PC-3 (cell line): ENCODE measurements at regions not wholly inside any gene's neighbourhood (a gene's known extent, or its start where the extent isn't known, plus 50 kb on each side); places are given as distances from the start of the nearest gene placed in this dataset.

Source experiments
- ATAC-seq: fragments of 200-7000 bp; cut with Tn5 transposase; 2 replicates; pipeline ENCODE4 v1.9.1; 2020; ENCODE audit warnings: mild to moderate bottlenecking, moderate library complexity
- BruUV-seq: library from RNA; stranded (reverse); fragments of 400-500 nt; replicated peaks from 2 replicates; lab custom pipeline; 2021; lab: Mats Ljungman, UMichigan
- CTCF ChIA-PET: fragments of 300-600 bp; sonication (Branson Sonifier 250); formaldehyde crosslinking; loops from one replicate; lab custom pipeline; 2022; ENCODE audit warnings: antibody characterized with exemption; lab: Charles Lee
- POLR2A ChIA-PET: fragments of 300-600 bp; sonication (Branson Sonifier 250); formaldehyde crosslinking; loops from one replicate; lab custom pipeline; 2022; ENCODE audit warnings: antibody characterized with exemption; ENCODE audit not compliant: unreplicated experiment; lab: Charles Lee
- DNase-seq: peaks from one replicate; pipeline ENCODE4 v3.0.0-alpha.2; 2015
- H2AFZ ChIP-seq: fragments of 300-600 bp; sonication (generic); 2 replicates; pipeline ENCODE4 v1.6.0; 2016; ENCODE audit warnings: antibody characterized with exemption, low read length
- H3F3A ChIP-seq: fragments of 300-600 bp; sonication (generic); one replicate; pipeline ENCODE4 v1.6.0; 2017; ENCODE audit warnings: antibody characterized with exemption, low read length, control low read depth, mild to moderate bottlenecking; ENCODE audit not compliant: unreplicated experiment
- H3K27ac ChIP-seq: fragments of 300-600 bp; sonication (generic); 2 replicates; pipeline ENCODE4 v1.5.1; 2016; ENCODE audit warnings: mild to moderate bottlenecking, low read length
- H3K27me3 ChIP-seq: fragments of 300-600 bp; sonication (generic); 2 replicates; pipeline ENCODE4 v1.6.1; 2016; ENCODE audit warnings: low read length, mixed read lengths
- H3K36me3 ChIP-seq: fragments of 300-600 bp; sonication (generic); 2 replicates; pipeline ENCODE4 v1.6.1; 2016; ENCODE audit warnings: low read depth, mixed run types, low read length, mixed read lengths
- H3K4me1 ChIP-seq: fragments of 300-600 bp; sonication (generic); 2 replicates; pipeline ENCODE4 v1.5.1; 2016; ENCODE audit warnings: low read length; ENCODE audit not compliant: insufficient read depth
- H3K4me2 ChIP-seq: fragments of 300-600 bp; sonication (generic); 2 replicates; pipeline ENCODE4 v1.6.0; 2016; ENCODE audit warnings: low read length
- H3K4me3 ChIP-seq: fragments of 300-600 bp; sonication (generic); 2 replicates; pipeline ENCODE4 v1.5.1; 2016; ENCODE audit warnings: mild to moderate bottlenecking, low read length, mixed read lengths
- H3K79me2 ChIP-seq: fragments of 300-600 bp; sonication (generic); 2 replicates; pipeline ENCODE4 v1.6.1; 2017; ENCODE audit warnings: low read length, mixed read lengths
- H3K9ac ChIP-seq: fragments of 300-600 bp; sonication (generic); 2 replicates; pipeline ENCODE4 v1.6.0; 2016; ENCODE audit warnings: mild to moderate bottlenecking, low read length
- H3K9me2 ChIP-seq: fragments of 300-600 bp; sonication (generic); replicated peaks from 2 replicates; pipeline ENCODE4 v1.6.1; 2016; ENCODE audit warnings: mixed run types, low read length, mixed read lengths
- H3K9me3 ChIP-seq: fragments of 300-600 bp; sonication (generic); 2 replicates; pipeline ENCODE4 v1.6.1; 2016; ENCODE audit warnings: low read length, mixed read lengths
- H4K20me1 ChIP-seq: fragments of 300-600 bp; sonication (generic); 2 replicates; pipeline ENCODE4 v1.6.1; 2016; ENCODE audit warnings: low read length, mixed read lengths
- EZH2 ChIP-seq: fragments of 300-600 bp; sonication (generic); IDR thresholded peaks from one replicate; pipeline ENCODE4 v1.6.1; 2017; ENCODE audit warnings: antibody characterized with exemption, mild to moderate bottlenecking, low read length; ENCODE audit not compliant: unreplicated experiment
- EZH2phosphoT487 ChIP-seq: fragments of 300-600 bp; sonication (generic); IDR thresholded peaks from 2 replicates; pipeline ENCODE4 v1.6.1; 2018; ENCODE audit warnings: mild to moderate bottlenecking, antibody characterized with exemption, low read length, borderline replicate concordance
- intact Hi-C: fragments of 100-400 bp; cut with micrococcal nuclease; formaldehyde crosslinking; loops from 2 replicates; pipeline ENCODE4 v1.9.0; 2023
- TF ChIP-seq, protein P1 (sequence below): fragments of 300-600 bp; sonication (generic); conservative IDR thresholded peaks from 2 replicates; pipeline ENCODE4 v1.5.1; 2017; ENCODE audit warnings: antibody characterized with exemption, low read depth, mild to moderate bottlenecking, low read length

DNA sequence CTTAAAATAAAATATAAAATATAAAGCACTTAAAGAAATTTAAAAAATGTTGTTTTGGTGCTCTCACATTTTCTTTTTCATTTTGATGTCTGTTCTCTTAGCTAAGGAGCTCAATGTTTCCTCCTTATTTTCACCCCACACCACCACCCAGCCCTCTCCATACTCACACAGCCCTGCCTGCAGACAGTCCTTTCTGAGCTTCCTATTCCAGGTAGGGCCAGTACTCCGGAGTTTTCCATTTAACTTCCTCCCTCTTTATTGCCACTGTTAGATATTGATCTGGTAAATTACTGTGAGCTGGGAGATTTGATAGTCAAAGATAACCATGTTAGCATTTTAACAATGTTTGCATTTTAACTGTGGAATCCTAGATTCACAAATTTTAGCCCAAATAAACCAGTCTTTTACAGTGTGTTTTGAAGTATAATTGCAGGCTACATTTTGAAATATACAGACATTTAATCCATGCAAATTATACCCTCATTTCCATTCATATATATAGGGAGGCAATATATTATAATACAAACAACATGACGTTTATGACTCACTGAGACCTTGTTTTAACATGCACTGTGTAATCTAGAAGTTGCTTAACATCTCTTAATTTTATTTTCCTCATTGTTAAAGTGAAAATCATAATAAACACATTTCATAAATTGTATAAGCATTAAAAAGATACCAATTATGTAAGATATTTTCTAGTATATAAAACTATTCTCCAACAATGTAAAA, 927.1 kb downstream of the NR2F1-AS1 start:
- H3K4me2 ChIP-seq = no peak overlapping the region
- H3F3A ChIP-seq = no peaks in the 10 kb centered on the region
- H3K4me1 ChIP-seq = no peaks in the 10 kb centered on the region
- ChIA-PET POLR2A (no interaction called here), CTCF (no interaction called here)
- H3K79me2 ChIP-seq = no peaks in the 10 kb centered on the region
- no peaks in the 10 kb centered on the region for H4K20me1 ChIP-seq
- no peak overlapping the region for H3K9ac ChIP-seq
- H3K27ac ChIP-seq = no peak overlapping the region
- no peaks in the 10 kb centered on the region for H3K36me3 ChIP-seq
- no peak overlapping the region for H3K4me3 ChIP-seq
- intact Hi-C loops = no loop called here
- no peak for ATAC-seq
- TF ChIP-seq EZH2phosphoT487 = no peak
- TF ChIP-seq, protein P1, sequence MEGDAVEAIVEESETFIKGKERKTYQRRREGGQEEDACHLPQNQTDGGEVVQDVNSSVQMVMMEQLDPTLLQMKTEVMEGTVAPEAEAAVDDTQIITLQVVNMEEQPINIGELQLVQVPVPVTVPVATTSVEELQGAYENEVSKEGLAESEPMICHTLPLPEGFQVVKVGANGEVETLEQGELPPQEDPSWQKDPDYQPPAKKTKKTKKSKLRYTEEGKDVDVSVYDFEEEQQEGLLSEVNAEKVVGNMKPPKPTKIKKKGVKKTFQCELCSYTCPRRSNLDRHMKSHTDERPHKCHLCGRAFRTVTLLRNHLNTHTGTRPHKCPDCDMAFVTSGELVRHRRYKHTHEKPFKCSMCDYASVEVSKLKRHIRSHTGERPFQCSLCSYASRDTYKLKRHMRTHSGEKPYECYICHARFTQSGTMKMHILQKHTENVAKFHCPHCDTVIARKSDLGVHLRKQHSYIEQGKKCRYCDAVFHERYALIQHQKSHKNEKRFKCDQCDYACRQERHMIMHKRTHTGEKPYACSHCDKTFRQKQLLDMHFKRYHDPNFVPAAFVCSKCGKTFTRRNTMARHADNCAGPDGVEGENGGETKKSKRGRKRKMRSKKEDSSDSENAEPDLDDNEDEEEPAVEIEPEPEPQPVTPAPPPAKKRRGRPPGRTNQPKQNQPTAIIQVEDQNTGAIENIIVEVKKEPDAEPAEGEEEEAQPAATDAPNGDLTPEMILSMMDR = no peak
- no peak for TF ChIP-seq EZH2
- H3K27me3 ChIP-seq = no peaks in the 10 kb centered on the region
- BruUV-seq = no TSS peak
- no peaks in the 10 kb centered on the region for H3K9me2 ChIP-seq
- no peak for DNase-seq
- no peak overlapping the region for H2AFZ ChIP-seq
- H3K9me3 ChIP-seq = no peaks in the 10 kb centered on the region

DNA sequence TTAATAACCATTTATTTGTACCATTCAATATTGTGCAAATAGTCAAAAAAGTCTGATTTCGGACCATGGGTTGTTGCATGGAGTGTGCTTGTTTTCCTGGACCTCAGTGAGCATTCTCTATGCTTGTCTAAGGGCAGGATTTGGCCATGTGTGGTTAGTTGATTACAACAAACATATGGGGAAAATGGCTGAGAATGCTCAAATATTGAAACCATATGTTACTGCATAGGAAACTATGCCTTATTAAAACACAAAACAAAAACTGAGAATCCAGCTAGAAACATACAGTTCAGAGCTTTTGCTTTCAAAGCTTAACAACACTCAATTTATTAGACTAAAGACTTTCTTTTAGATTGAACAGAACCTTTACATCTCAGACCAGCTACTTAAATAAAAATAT, 928.3 kb downstream of the NR2F1-AS1 start:
- H2AFZ ChIP-seq = no peak overlapping the region
- intact Hi-C loops = no loop called here
- H3K27me3 ChIP-seq = no peaks in the 10 kb centered on the region
- no TSS peak for BruUV-seq
- H3K4me1 ChIP-seq = no peaks in the 10 kb centered on the region
- no peak for ATAC-seq
- CTCF ChIA-PET = no interaction called here
- DNase-seq = no peak
- no peaks in the 10 kb centered on the region for H4K20me1 ChIP-seq
- H3K9ac ChIP-seq = no peak overlapping the region
- no peaks in the 10 kb centered on the region for H3K9me2 ChIP-seq
- no peak overlapping the region for H3K27ac ChIP-seq
- POLR2A ChIA-PET = no interaction called here
- no peak for TF ChIP-seq EZH2
- TF ChIP-seq, protein P1 = no peak
- TF ChIP-seq EZH2phosphoT487 = no peak
- H3K4me2 ChIP-seq = no peak overlapping the region
- H3F3A ChIP-seq = no peaks in the 10 kb centered on the region
- H3K79me2 ChIP-seq = no peaks in the 10 kb centered on the region
- no peaks in the 10 kb centered on the region for H3K9me3 ChIP-seq
- H3K36me3 ChIP-seq = no peaks in the 10 kb centered on the region
- no peak overlapping the region for H3K4me3 ChIP-seq

DNA sequence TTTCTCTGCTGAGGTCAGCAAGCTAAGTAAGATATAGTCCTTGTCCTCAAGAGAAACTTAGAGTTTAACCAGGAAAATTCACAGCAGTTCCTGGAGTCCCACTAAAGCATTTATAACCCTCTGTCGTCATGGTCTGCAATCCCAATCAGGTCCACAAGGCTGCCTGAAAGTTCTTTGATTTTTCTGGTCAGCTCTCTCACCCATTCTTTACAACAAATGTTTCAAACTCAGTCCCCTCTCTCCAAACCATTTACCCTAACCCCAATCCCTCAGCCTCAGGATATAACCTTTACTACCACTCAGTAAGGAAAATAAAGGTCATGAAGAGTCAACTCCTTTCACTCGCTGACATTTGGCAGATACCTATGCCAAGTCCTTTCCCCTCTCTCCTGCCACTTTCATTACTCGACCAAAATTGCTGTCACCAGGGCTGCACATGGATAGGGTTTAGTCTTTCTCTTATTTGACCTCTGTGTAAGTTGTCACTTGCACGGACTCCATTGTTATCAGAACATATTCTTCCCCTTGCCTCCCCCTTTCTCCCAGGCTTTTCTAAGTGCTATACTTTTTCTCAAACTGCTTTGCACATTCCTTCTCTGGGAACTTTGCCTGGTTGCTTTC, 936.6 kb downstream of the NR2F1-AS1 start:
- ChIA-PET CTCF (interaction anchor here (0.6 kb wide), 1 partner anchor 126 kb away, joined by 5 read pairs; no protein-coding TSS in a partner anchor), POLR2A (no interaction called here)
- H3K4me1 ChIP-seq = 0 out of 2 replicates have a peak, but pooled peaks cover 5% of the 10 kb centered on the region
- no peak overlapping the region for H2AFZ ChIP-seq
- intact Hi-C loops = loop anchor here (5.0 kb wide), 1 partner anchor 337 kb away; no protein-coding TSS in a partner anchor
- no peaks in the 10 kb centered on the region for H4K20me1 ChIP-seq
- TF ChIP-seq, protein P1 = 0 out of 2 replicates have a peak, but pooled peaks have one; percentile 15
- TF ChIP-seq EZH2 = no peak
- no peak for TF ChIP-seq EZH2phosphoT487
- no TSS peak for BruUV-seq
- H3K79me2 ChIP-seq = no peaks in the 10 kb centered on the region
- no peaks in the 10 kb centered on the region for H3K9me2 ChIP-seq
- H3K9ac ChIP-seq = no peak overlapping the region
- no peaks in the 10 kb centered on the region for H3K36me3 ChIP-seq
- no peak for ATAC-seq
- peaks cover 3% of the 10 kb centered on the region for H3F3A ChIP-seq
- H3K4me2 ChIP-seq = no peak overlapping the region
- H3K4me3 ChIP-seq = no peak overlapping the region
- H3K27ac ChIP-seq = no peak overlapping the region
- no peak for DNase-seq
- no peaks in the 10 kb centered on the region for H3K27me3 ChIP-seq
- no peaks in the 10 kb centered on the region for H3K9me3 ChIP-seq
